ENCODE measurements at regions not wholly inside any gene's neighbourhood (a gene's known extent, or its start where the extent isn't known, plus 50 kb on each side); places are given as distances from the start of the nearest gene placed in this dataset.
"Not testable (repeated sequence)": the region's sequence is repeated elsewhere in the genome, so short reads cannot be mapped to it uniquely, and the experiment has no call there.

DNA sequence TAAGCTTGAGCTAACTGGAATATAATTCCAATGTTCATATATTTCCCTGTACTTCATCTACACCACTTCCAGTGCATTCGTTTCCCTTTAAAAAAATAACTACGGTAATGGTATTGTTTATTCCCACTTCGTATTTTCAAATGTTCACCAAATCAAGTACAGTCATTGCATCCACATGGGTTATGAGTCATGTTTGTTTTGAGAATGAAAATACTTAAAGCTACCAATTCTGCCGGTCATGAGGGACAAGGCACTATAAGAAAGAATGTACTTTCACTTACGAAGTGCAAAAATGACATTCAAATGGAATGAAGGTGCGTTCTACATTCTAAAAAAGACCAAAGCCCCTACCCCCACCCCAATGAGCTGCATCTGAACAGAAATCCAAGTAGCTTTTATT lies 174.4 kb upstream of the FGF13 start:
- no peak overlapping the region for H3K27ac ChIP-seq
- H3K9me3 ChIP-seq, result no peaks in the 10 kb centered on the region
- H3K4me3 ChIP-seq, result no peak overlapping the region
- intact Hi-C loops (cut with DNase I), result no loop called here
- H3K36me3 ChIP-seq (ENCODE audit: insufficient read depth in 1 of 2, low read depth in 1 of 2), result no peaks in the 10 kb centered on the region
- DNase-seq (no peak), ATAC-seq (no peak)
- 76 to 91% (median 87%) methylated on average over 6 of the region's 6 CpGs for WGBS, 3 donors
- TF ChIP-seq, protein P1, sequence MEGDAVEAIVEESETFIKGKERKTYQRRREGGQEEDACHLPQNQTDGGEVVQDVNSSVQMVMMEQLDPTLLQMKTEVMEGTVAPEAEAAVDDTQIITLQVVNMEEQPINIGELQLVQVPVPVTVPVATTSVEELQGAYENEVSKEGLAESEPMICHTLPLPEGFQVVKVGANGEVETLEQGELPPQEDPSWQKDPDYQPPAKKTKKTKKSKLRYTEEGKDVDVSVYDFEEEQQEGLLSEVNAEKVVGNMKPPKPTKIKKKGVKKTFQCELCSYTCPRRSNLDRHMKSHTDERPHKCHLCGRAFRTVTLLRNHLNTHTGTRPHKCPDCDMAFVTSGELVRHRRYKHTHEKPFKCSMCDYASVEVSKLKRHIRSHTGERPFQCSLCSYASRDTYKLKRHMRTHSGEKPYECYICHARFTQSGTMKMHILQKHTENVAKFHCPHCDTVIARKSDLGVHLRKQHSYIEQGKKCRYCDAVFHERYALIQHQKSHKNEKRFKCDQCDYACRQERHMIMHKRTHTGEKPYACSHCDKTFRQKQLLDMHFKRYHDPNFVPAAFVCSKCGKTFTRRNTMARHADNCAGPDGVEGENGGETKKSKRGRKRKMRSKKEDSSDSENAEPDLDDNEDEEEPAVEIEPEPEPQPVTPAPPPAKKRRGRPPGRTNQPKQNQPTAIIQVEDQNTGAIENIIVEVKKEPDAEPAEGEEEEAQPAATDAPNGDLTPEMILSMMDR (IDR thresholded peaks at IDR 0.05), result no peak
- no peaks in the 10 kb centered on the region for H3K4me1 ChIP-seq
- H3K27me3 ChIP-seq (ENCODE audit: insufficient read depth in 3 of 3, low read length in 2 of 3), result no peaks in the 10 kb centered on the region

DNA sequence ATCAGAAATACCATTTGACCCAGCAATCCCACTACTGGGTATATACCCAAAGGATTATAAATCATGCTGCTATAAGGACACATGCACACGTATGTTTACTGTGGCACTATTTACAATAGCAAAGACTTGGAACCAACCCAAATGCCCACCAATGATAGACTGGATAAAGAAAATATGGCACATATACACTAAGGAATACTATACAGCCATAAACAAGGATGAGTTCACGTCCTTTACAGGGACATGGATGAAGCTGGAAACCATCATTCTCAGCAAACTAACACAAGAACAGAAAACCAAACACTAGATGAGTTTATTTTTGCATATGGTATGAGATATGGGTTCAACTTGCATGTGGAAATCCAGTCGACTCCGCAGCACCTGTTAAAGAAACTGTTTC lies 168.8 kb upstream of the FGF13 start:
- H3K36me3 ChIP-seq (ENCODE audit: insufficient read depth in 1 of 2, low read depth in 1 of 2); ATAC-seq; H3K27me3 ChIP-seq (ENCODE audit: insufficient read depth in 3 of 3, low read length in 2 of 3); intact Hi-C loops (cut with DNase I); H3K4me1 ChIP-seq; H3K27ac ChIP-seq; H3K4me3 ChIP-seq; DNase-seq: not testable (repeated sequence)
- 85 to 95% (median 91%) methylated on average over 4 of the region's 4 CpGs for WGBS, 3 donors
- peaks cover 10% of the 10 kb centered on the region for H3K9me3 ChIP-seq

DNA sequence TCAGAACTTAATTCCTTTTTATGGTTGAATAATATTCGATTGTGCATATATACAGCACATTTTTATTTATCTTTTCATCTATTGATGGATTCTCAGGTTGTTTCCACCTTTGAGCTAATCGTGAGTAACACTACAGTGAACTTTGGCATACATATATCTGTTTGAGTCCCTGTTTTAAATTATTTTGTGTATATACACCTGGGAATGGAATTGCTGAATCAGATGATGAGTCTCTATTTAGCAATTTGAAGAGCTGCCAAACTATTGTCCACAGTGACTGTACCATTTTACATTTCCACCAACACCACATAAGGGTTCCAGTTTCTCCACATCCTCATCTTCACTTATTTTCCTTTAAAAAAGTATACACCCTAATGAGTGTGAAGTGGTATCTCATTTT lies 166.2 kb upstream of the FGF13 start:
- H3K27me3 ChIP-seq (ENCODE audit: insufficient read depth in 3 of 3, low read length in 2 of 3), result no peaks in the 10 kb centered on the region
- no peaks in the 10 kb centered on the region for H3K36me3 ChIP-seq (ENCODE audit: insufficient read depth in 1 of 2, low read depth in 1 of 2)
- intact Hi-C loops (cut with DNase I), result no loop called here
- no peak overlapping the region for H3K27ac ChIP-seq
- WGBS, 3 donors, result 59 to 78% (median 64%) methylated on average over 2 of the region's 2 CpGs
- TF ChIP-seq, protein P1 (IDR thresholded peaks at IDR 0.05), result no peak
- ATAC-seq (no peak), DNase-seq (no peak)
- H3K4me1 ChIP-seq, result no peaks in the 10 kb centered on the region
- H3K4me3 ChIP-seq, result no peak overlapping the region
- peaks cover 10% of the 10 kb centered on the region for H3K9me3 ChIP-seq

DNA sequence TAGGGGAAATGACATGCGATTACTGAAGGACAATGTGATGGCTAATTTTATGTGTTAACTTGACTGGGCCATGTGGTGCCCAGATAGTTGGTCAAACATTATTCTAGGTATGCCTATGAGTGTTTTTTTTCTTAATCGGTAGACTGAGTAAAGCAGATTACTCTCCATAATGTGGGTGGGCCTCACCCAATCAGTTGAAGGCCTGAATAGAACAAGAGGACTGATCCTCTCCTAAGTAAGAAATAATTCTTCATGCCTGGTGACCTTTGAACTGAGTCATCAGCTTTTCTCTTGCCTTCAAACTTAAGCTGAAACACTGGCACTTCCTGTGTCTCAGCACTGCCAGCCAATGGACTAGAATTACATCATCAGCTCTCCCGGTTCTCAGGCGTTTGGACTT lies 164.0 kb upstream of the FGF13 start:
- H3K27me3 ChIP-seq (ENCODE audit: insufficient read depth in 3 of 3, low read length in 2 of 3), result no peaks in the 10 kb centered on the region
- TF ChIP-seq, protein P1 (IDR thresholded peaks at IDR 0.05), result no peak
- no peak for DNase-seq
- no peak overlapping the region for H3K4me3 ChIP-seq
- intact Hi-C loops (cut with DNase I), result no loop called here
- H3K4me1 ChIP-seq, result no peaks in the 10 kb centered on the region
- H3K27ac ChIP-seq, result no peak overlapping the region
- H3K9me3 ChIP-seq, result peaks cover 6% of the 10 kb centered on the region
- no peaks in the 10 kb centered on the region for H3K36me3 ChIP-seq (ENCODE audit: insufficient read depth in 1 of 2, low read depth in 1 of 2)
- WGBS, 3 donors, result 72 to 95% (median 84%) methylated on average over 4 of the region's 4 CpGs
- no peak for ATAC-seq

DNA sequence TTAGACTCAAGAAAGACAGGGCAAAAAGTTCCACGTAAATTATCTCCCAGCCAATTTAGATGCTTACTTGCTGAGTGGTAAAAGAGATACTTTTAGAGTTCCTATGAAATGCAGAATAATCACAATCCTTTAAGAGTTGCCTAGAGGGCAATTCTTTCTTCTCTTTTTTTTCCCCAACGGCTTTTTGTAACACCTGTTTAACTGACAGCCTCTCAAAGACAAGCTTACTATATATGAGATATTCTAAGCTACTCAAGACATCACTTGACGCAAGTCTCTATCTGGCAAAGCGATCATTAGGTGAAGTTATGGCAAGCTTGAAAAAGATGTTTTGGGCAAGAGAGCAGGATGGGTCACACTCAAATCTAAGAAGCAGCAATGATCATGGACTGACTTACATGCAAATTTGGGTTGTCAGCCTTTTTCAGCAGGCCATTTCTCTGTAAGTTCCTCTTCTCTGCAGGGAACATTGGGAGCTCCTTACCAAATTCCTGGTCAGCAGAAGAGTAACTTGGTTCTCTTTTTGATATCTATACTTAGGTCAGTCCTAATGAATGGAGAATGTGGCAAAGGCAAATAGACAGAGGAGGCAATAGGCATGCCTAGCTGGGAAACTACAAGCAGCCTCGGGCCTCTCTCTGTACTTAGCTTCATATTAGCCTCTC lies 162.9 kb upstream of the FGF13 start:
- TF ChIP-seq, protein P1 (IDR thresholded peaks at IDR 0.05), result no peak
- Histone ChIP-seq H3K4me3 (no peak overlapping the region), H3K27me3 (ENCODE audit: insufficient read depth in 3 of 3, low read length in 2 of 3) (no peaks in the 10 kb centered on the region), H3K27ac (no peak overlapping the region), H3K36me3 (ENCODE audit: insufficient read depth in 1 of 2, low read depth in 1 of 2) (no peaks in the 10 kb centered on the region), H3K9me3 (no peaks in the 10 kb centered on the region), H3K4me1 (no peaks in the 10 kb centered on the region)
- DNase-seq (no peak), ATAC-seq (no peak)
- 87 to 90% (median 89%) methylated on average over 5 of the region's 5 CpGs for WGBS, 3 donors
- intact Hi-C loops (cut with DNase I), result no loop called here

DNA sequence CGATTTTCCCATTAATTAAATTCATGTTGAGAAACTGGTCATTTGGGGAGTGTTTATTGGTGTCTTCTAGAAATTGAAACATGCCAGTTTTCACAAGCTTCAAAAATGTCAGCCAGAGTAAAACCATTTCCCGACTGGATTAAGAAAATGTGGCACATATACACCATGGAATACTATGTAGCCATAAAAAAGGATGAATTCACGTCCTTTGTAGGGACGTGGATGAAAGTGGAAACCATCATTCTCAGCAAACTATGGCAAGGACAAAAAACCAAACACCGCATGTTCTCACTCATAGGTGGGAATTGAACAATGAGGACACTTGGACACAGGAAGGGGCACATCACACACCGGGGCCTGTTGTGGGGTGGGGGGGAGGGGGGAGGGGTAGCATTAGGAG lies 162.1 kb upstream of the FGF13 start:
- H3K27ac ChIP-seq; H3K9me3 ChIP-seq; DNase-seq; H3K4me1 ChIP-seq; H3K36me3 ChIP-seq (ENCODE audit: insufficient read depth in 1 of 2, low read depth in 1 of 2); intact Hi-C loops (cut with DNase I); H3K27me3 ChIP-seq (ENCODE audit: insufficient read depth in 3 of 3, low read length in 2 of 3); H3K4me3 ChIP-seq; ATAC-seq: not testable (repeated sequence)
- WGBS, 3 donors, result 88 to 97% (median 93%) methylated on average over 4 to 6 of the region's 6 CpGs

Data from psoas muscle (tissue), 7 donors.